H9 (cell line): ENCODE measurements at regions not wholly inside any gene's neighbourhood (a gene's known extent, or its start where the extent isn't known, plus 50 kb on each side); places are given as distances from the start of the nearest gene placed in this dataset.

Experiments used
- DNase-seq: peaks from one replicate; pipeline ENCODE4 v3.0.0-alpha.2; 2017
- H2AFZ ChIP-seq: one replicate; pipeline ENCODE4 v1.6.1; 2013; ENCODE audit warnings: mild to moderate bottlenecking, low read length, control low read depth, moderate library complexity
- H2AK5ac ChIP-seq: 2 replicates; pipeline ENCODE4 v1.6.1; 2013; ENCODE audit warnings: low read length, control low read depth, mixed read lengths; ENCODE audit not compliant: insufficient read length
- H2BK120ac ChIP-seq: one replicate; pipeline ENCODE4 v1.6.1; 2013; ENCODE audit warnings: low read depth, mild to moderate bottlenecking, low read length, control low read depth, inconsistent platforms; ENCODE audit not compliant: poor library complexity, severe bottlenecking
- H2BK12ac ChIP-seq: 2 replicates; pipeline ENCODE4 v1.6.1; 2013; ENCODE audit warnings: low read length, control low read depth, mixed read lengths, low read depth; ENCODE audit not compliant: insufficient read length
- H2BK15ac ChIP-seq: 2 replicates; pipeline ENCODE4 v1.6.1; 2013; ENCODE audit warnings: low read depth, low read length, control low read depth
- H2BK20ac ChIP-seq: one replicate; pipeline ENCODE4 v1.6.1; 2013; ENCODE audit warnings: low read depth, mild to moderate bottlenecking, low read length, control low read depth, inconsistent platforms; ENCODE audit not compliant: poor library complexity, severe bottlenecking
- H2BK5ac ChIP-seq: 2 replicates; pipeline ENCODE4 v1.6.1; 2013; ENCODE audit warnings: low read length, control low read depth, mixed read lengths; ENCODE audit not compliant: insufficient read length
- H3K14ac ChIP-seq: 2 replicates; pipeline ENCODE4 v1.6.1; 2013; ENCODE audit warnings: low read length, control low read depth; ENCODE audit not compliant: insufficient read depth
- H3K18ac ChIP-seq: 2 replicates; pipeline ENCODE4 v1.6.1; 2013; ENCODE audit warnings: low read depth, mild to moderate bottlenecking, mixed read lengths, low read length, control low read depth; ENCODE audit not compliant: insufficient read length
- H3K23ac ChIP-seq: 2 replicates; pipeline ENCODE4 v1.6.1; 2013; ENCODE audit warnings: low read length, control low read depth, mixed read lengths, low read depth; ENCODE audit not compliant: insufficient read length
- H3K23me2 ChIP-seq: 2 replicates; pipeline ENCODE4 v1.6.1; 2013; ENCODE audit warnings: low read depth, mild to moderate bottlenecking, mixed read lengths, low read length, control low read depth; ENCODE audit not compliant: insufficient read length, poor library complexity, severe bottlenecking
- H3K27ac ChIP-seq: 2 replicates; pipeline ENCODE4 v1.5.1; 2013; ENCODE audit warnings: low read length, control low read depth, mixed read lengths, low read depth; ENCODE audit not compliant: insufficient read length
- H3K27me3 ChIP-seq: 2 replicates; pipeline ENCODE4 v1.6.1; 2013; ENCODE audit warnings: low read length, control low read depth, inconsistent platforms; ENCODE audit not compliant: insufficient read depth
- H3K4ac ChIP-seq: 2 replicates; pipeline ENCODE4 v1.6.1; 2013; ENCODE audit warnings: low read depth, mild to moderate bottlenecking, control low read depth, inconsistent platforms, low read length, moderate library complexity
- H3K4me1 ChIP-seq: 2 replicates; pipeline ENCODE4 v1.6.1; 2013; ENCODE audit warnings: low read length, control low read depth, inconsistent platforms; ENCODE audit not compliant: insufficient read depth
- H3K4me2 ChIP-seq: 2 replicates; pipeline ENCODE4 v1.6.1; 2013; ENCODE audit warnings: low read length, control low read depth, mixed read lengths; ENCODE audit not compliant: insufficient read length, insufficient read depth
- H3K56ac ChIP-seq: 2 replicates; pipeline ENCODE4 v1.6.1; 2013; ENCODE audit warnings: low read depth, mild to moderate bottlenecking, mixed read lengths, low read length, control low read depth; ENCODE audit not compliant: insufficient read length
- H3K79me1 ChIP-seq: 2 replicates; pipeline ENCODE4 v1.6.1; 2013; ENCODE audit warnings: low read depth, mild to moderate bottlenecking, moderate library complexity, low read length, control low read depth, inconsistent platforms; ENCODE audit not compliant: insufficient read depth, poor library complexity, severe bottlenecking
- H3K79me2 ChIP-seq: 2 replicates; pipeline ENCODE4 v1.6.1; 2013; ENCODE audit warnings: low read length, control low read depth, inconsistent platforms; ENCODE audit not compliant: insufficient read depth
- H3K9ac ChIP-seq: 2 replicates; pipeline ENCODE4 v1.6.1; 2013; ENCODE audit warnings: low read length, control low read depth, mixed read lengths; ENCODE audit not compliant: insufficient read length; ENCODE audit errors: extremely low read depth
- H3K9me3 ChIP-seq: one replicate; pipeline ENCODE4 v1.6.1; 2013; ENCODE audit warnings: low read depth, low read length, inconsistent platforms; ENCODE audit not compliant: control insufficient read depth
- H3T11ph ChIP-seq: one replicate; pipeline ENCODE4 v1.6.1; 2013; ENCODE audit warnings: mild to moderate bottlenecking, low read length, control low read depth, inconsistent platforms
- H4K20me1 ChIP-seq: one replicate; pipeline ENCODE4 v1.6.1; 2013; ENCODE audit not compliant: control insufficient read depth, insufficient read length, insufficient read depth
- H4K5ac ChIP-seq: 2 replicates; pipeline ENCODE4 v1.6.1; 2013; ENCODE audit warnings: low read depth, mild to moderate bottlenecking, mixed read lengths, low read length, control low read depth; ENCODE audit not compliant: insufficient read length
- H4K8ac ChIP-seq: replicated peaks from 2 replicates; pipeline ENCODE4 v1.6.1; 2013; ENCODE audit warnings: low read length, control low read depth, mixed read lengths, low read depth; ENCODE audit not compliant: insufficient read length
- H4K91ac ChIP-seq: 2 replicates; pipeline ENCODE4 v1.6.1; 2013; ENCODE audit warnings: low read depth, mild to moderate bottlenecking, moderate library complexity, mixed read lengths, low read length, control low read depth; ENCODE audit not compliant: insufficient read length
- H3K27ac Mint-ChIP-seq, 3 experiments: 2 replicates in 2 of 3; 3 replicates in 1 of 3; pipeline ENCODE4 v1.8.0; 2020 to 2021; ENCODE audit warnings: mixed read lengths in 3 of 3, mild to moderate bottlenecking in 1 of 3, moderate library complexity in 1 of 3
- H3K27me3 Mint-ChIP-seq: 2 replicates; pipeline ENCODE4 v1.8.0; 2021; ENCODE audit warnings: low read depth, mild to moderate bottlenecking, moderate library complexity, mixed read lengths
- H3K36me3 Mint-ChIP-seq, 3 experiments: 2 replicates in 2 of 3; 3 replicates in 1 of 3; pipeline ENCODE4 v1.8.0; 2020 to 2021; ENCODE audit warnings: low read depth in 3 of 3, mixed read lengths in 3 of 3; ENCODE audit not compliant: insufficient read depth in 1 of 3
- H3K4me1 Mint-ChIP-seq, 2 experiments: 2 replicates each; pipeline ENCODE4 v1.8.0; 2020; ENCODE audit warnings: mixed read lengths in 2 of 2
- H3K4me3 Mint-ChIP-seq, 2 experiments: 2 replicates in 1 of 2; 3 replicates in 1 of 2; pipeline ENCODE4 v1.8.0; 2020 to 2021; ENCODE audit warnings: mild to moderate bottlenecking in 2 of 2, mixed read lengths in 2 of 2, moderate library complexity in 1 of 2
- H3K9me3 Mint-ChIP-seq, 2 experiments: 2 replicates in 1 of 2; 3 replicates in 1 of 2; pipeline ENCODE4 v1.8.0; 2020; ENCODE audit warnings: mild to moderate bottlenecking in 2 of 2, mixed read lengths in 2 of 2, moderate library complexity in 1 of 2
- WGBS: extraction: QIAGEN DNeasy Blood & Tissue Kit; methylation state at CpG from one replicate; pipeline ENCODE4 v1.1.7; 2013; ENCODE audit warnings: missing lambda C conversion rate, low lambda C conversion rate, mixed read lengths; ENCODE audit not compliant: insufficient read length; ENCODE audit errors: extremely low coverage; 5-methylcytosine and 5-hydroxymethylcytosine counted together
- TF ChIP-seq, protein P1 (sequence below): fragments of 200-600 bp; sonication (generic); conservative IDR thresholded peaks from 3 replicates; pipeline ENCODE4 v1.8.0; 2021; ENCODE audit warnings: antibody characterized with exemption, mild to moderate bottlenecking

DNA sequence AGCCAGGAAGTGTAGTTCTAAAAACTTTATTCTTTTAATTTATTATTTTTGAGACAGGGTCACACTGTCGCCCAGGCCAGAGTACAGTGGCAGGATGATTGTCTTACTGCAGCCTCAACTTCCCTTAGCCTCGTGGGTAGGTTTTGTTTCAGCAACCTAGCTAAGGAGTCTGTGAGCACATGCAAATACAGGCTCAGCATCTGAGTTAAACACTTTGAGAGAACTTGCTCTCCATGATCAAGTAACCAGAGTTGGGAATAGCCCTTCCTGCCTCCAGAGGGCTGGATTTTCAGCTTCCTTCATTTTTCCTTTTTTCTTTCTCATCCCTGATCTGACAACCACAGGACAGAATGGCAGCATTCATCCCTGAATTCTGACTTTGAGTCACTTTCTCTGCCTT lies 871.3 kb downstream of the GALC start:
- Mint-ChIP-seq H3K27ac (no peak overlapping the region), H3K4me3 (no peak overlapping the region), H3K36me3 (no peaks in the 10 kb centered on the region), H3K9me3 (no peaks in the 10 kb centered on the region), H3K4me1 (peaks cover 0 to 4% of the 10 kb centered on the region in 2 experiments; a peak in 2 of 4 replicates), H3K27me3 (no peaks in the 10 kb centered on the region; the same call in 1 of the 2 replicates)
- H2AK5ac ChIP-seq = no peak overlapping the region
- H3K4ac ChIP-seq = no peak overlapping the region
- no peak overlapping the region for H3K14ac ChIP-seq
- no peaks in the 10 kb centered on the region for H4K20me1 ChIP-seq
- TF ChIP-seq, protein P1, sequence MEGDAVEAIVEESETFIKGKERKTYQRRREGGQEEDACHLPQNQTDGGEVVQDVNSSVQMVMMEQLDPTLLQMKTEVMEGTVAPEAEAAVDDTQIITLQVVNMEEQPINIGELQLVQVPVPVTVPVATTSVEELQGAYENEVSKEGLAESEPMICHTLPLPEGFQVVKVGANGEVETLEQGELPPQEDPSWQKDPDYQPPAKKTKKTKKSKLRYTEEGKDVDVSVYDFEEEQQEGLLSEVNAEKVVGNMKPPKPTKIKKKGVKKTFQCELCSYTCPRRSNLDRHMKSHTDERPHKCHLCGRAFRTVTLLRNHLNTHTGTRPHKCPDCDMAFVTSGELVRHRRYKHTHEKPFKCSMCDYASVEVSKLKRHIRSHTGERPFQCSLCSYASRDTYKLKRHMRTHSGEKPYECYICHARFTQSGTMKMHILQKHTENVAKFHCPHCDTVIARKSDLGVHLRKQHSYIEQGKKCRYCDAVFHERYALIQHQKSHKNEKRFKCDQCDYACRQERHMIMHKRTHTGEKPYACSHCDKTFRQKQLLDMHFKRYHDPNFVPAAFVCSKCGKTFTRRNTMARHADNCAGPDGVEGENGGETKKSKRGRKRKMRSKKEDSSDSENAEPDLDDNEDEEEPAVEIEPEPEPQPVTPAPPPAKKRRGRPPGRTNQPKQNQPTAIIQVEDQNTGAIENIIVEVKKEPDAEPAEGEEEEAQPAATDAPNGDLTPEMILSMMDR = no peak
- no CpG with 5 or more reads among the region's 2 CpGs for WGBS
- no peaks in the 10 kb centered on the region for H3K4me1 ChIP-seq
- no peak overlapping the region for H4K8ac ChIP-seq
- no peak overlapping the region for H4K91ac ChIP-seq
- no peaks in the 10 kb centered on the region for H3K79me2 ChIP-seq
- H2BK120ac ChIP-seq = no peak overlapping the region
- H3K27me3 ChIP-seq = no peaks in the 10 kb centered on the region
- no peak overlapping the region for H3K27ac ChIP-seq
- no peak overlapping the region for H2BK12ac ChIP-seq
- no peaks in the 10 kb centered on the region for H3K9me3 ChIP-seq
- H3K79me1 ChIP-seq = no peaks in the 10 kb centered on the region
- H3K23me2 ChIP-seq = no peaks in the 10 kb centered on the region
- H2BK5ac ChIP-seq = no peak overlapping the region
- no peak overlapping the region for H3K23ac ChIP-seq
- DNase-seq = no peak
- H3K18ac ChIP-seq = no peak overlapping the region
- no peak overlapping the region for H4K5ac ChIP-seq
- no peak overlapping the region for H3K56ac ChIP-seq
- H3T11ph ChIP-seq = no peak overlapping the region
- no peak overlapping the region for H2BK15ac ChIP-seq
- H3K9ac ChIP-seq = no peak overlapping the region
- H2AFZ ChIP-seq = no peak overlapping the region
- H3K4me2 ChIP-seq = no peak overlapping the region
- no peak overlapping the region for H2BK20ac ChIP-seq
